Fibroblast of lung (primary cell): ENCODE measurements at regions not wholly inside any gene's neighbourhood (a gene's known extent, or its start where the extent isn't known, plus 50 kb on each side); places are given as distances from the start of the nearest gene placed in this dataset.

Experiments used
- DNase-seq, 2 donors: peaks; one replicate each; pipeline versions ENCODE4 v3.0.0 to v3.0.0-alpha.2; 2010; ENCODE audit warnings: low read depth in 2 of 2
- H2AFZ ChIP-seq: 2 replicates; pipeline ENCODE4 v1.5.1; 2012; ENCODE audit warnings: low read length, control low read depth, inconsistent platforms
- H3K27ac ChIP-seq: 2 replicates; pipeline ENCODE4 v1.5.1; 2011; ENCODE audit warnings: low read length, control low read depth; ENCODE audit not compliant: insufficient read depth
- H3K27me3 ChIP-seq: 2 replicates; pipeline ENCODE4 v1.5.1; 2011; ENCODE audit warnings: mild to moderate bottlenecking, low read length; ENCODE audit not compliant: control insufficient read depth, insufficient read depth
- H3K36me3 ChIP-seq: 2 replicates; pipeline ENCODE4 v1.5.1; 2011; ENCODE audit warnings: low read length; ENCODE audit not compliant: control insufficient read depth, insufficient read depth
- H3K4me1 ChIP-seq: 2 replicates; pipeline ENCODE4 v1.5.1; 2011; ENCODE audit warnings: low read length; ENCODE audit not compliant: control insufficient read depth, insufficient read depth; ENCODE audit errors: extremely low read depth
- H3K4me2 ChIP-seq: 2 replicates; pipeline ENCODE4 v1.5.1; 2011; ENCODE audit warnings: low read length, control low read depth; ENCODE audit not compliant: insufficient read depth; ENCODE audit errors: extremely low read depth
- H3K4me3 ChIP-seq, 4 experiments: fragments of 200-600 bp in 1 of 4; sonication (generic) in 1 of 4; replicated peaks in 1 of 4; 2 replicates each; pipeline ENCODE4 v1.5.1; 2011 to 2016; ENCODE audit warnings: low read length in 4 of 4, low read depth in 3 of 4, mild to moderate bottlenecking in 3 of 4, control low read depth in 2 of 4, inconsistent platforms in 1 of 4, mixed read lengths in 1 of 4; ENCODE audit not compliant: insufficient read depth in 1 of 4; ENCODE audit errors: control extremely low read depth in 1 of 4
- H3K79me2 ChIP-seq: 2 replicates; pipeline ENCODE4 v1.5.1; 2012; ENCODE audit warnings: mild to moderate bottlenecking, low read length, inconsistent platforms; ENCODE audit not compliant: control insufficient read depth, insufficient read depth
- H3K9ac ChIP-seq: 2 replicates; pipeline ENCODE4 v1.5.1; 2011; ENCODE audit warnings: mild to moderate bottlenecking, low read length, control low read depth; ENCODE audit not compliant: insufficient read depth
- H3K9me3 ChIP-seq: 2 replicates; pipeline ENCODE4 v1.5.1; 2012; ENCODE audit warnings: low read depth, low read length; ENCODE audit not compliant: control insufficient read depth, insufficient read depth
- H4K20me1 ChIP-seq: 2 replicates; pipeline ENCODE4 v1.5.1; 2011; ENCODE audit warnings: low read length; ENCODE audit not compliant: control insufficient read depth, insufficient read depth; ENCODE audit errors: extremely low read depth
- EZH2 ChIP-seq: IDR thresholded peaks from 2 replicates; pipeline ENCODE4 v1.5.1; 2012; ENCODE audit warnings: low read length, control low read depth, mild to moderate bottlenecking; ENCODE audit errors: missing control alignments
- TF ChIP-seq, protein P1 (sequence below), 2 donors: IDR thresholded peaks in 1 of 2; conservative IDR thresholded peaks in 1 of 2; 1 replicate in 1 of 2; 2 replicates in 1 of 2; pipeline ENCODE4 v1.5.1; 2011 to 2012; ENCODE audit warnings: low read length in 2 of 2, control low read depth in 1 of 2, inconsistent platforms in 1 of 2, low read depth in 1 of 2, mild to moderate bottlenecking in 1 of 2

DNA sequence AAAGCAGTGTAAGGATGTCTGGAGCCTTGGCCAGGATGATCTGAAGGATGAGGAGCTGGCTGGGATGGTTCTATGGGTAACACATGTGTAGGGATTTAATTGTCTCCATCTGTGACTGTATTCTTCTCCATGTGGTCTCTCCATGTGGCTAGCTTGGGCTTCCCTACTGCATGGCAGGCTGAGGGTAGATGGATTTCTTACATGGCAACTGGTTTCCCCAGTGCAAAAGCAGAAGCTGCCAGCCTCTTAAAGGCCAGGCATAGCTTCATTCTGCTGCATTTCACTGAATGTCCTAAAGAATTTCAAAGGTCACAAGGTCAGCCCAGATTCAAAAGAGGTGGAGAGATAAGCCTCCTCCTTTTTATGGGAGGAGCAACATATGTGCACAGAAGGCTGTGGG lies 61.7 kb downstream of the XCL2 start:
- Histone ChIP-seq H3K4me2 (no peak overlapping the region), H3K79me2 (no peaks in the 10 kb centered on the region), H3K9ac (no peak overlapping the region), H3K9me3 (no peaks in the 10 kb centered on the region), H4K20me1 (no peaks in the 10 kb centered on the region), H3K4me3 (no peak overlapping the region), H3K36me3 (no peaks in the 10 kb centered on the region), H2AFZ (no peak overlapping the region), H3K27ac (no peak overlapping the region), H3K4me1 (peaks cover 4% of the 10 kb centered on the region), H3K27me3 (no peaks in the 10 kb centered on the region)
- TF ChIP-seq, protein P1, sequence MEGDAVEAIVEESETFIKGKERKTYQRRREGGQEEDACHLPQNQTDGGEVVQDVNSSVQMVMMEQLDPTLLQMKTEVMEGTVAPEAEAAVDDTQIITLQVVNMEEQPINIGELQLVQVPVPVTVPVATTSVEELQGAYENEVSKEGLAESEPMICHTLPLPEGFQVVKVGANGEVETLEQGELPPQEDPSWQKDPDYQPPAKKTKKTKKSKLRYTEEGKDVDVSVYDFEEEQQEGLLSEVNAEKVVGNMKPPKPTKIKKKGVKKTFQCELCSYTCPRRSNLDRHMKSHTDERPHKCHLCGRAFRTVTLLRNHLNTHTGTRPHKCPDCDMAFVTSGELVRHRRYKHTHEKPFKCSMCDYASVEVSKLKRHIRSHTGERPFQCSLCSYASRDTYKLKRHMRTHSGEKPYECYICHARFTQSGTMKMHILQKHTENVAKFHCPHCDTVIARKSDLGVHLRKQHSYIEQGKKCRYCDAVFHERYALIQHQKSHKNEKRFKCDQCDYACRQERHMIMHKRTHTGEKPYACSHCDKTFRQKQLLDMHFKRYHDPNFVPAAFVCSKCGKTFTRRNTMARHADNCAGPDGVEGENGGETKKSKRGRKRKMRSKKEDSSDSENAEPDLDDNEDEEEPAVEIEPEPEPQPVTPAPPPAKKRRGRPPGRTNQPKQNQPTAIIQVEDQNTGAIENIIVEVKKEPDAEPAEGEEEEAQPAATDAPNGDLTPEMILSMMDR (conservative IDR thresholded peaks at IDR 0.05 in 1 of 2, IDR thresholded peaks at IDR 0.05 in 1 of 2; ENCODE audit: low read depth in 1 of 2, low read length in 2 of 2), result no peak
- no peak for DNase-seq

DNA sequence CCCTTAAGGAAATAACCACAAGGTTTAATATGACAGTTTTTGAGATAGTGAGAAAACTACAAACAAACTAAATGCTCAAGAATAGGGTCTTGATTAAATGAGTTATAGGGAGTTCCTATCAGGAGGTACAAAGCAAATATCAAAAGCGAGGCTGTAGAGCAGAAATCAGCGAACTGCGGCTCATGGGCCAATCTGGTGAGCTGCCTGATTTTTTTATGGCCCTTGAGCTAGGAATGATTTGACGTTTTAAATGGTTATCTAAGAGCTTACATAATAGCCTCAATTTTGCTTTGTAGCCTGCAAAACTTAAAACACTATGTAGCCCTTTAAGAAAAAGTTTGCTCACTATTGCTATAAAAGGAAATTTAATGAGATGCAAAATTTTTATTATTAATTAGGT lies 62.2 kb downstream of the XCL2 start:
- DNase-seq, result no peak
- Histone ChIP-seq H3K4me3 (no peak overlapping the region), H3K4me1 (peaks cover 4% of the 10 kb centered on the region), H3K27ac (no peak overlapping the region), H3K4me2 (no peak overlapping the region), H3K27me3 (no peaks in the 10 kb centered on the region), H3K9me3 (no peaks in the 10 kb centered on the region), H3K9ac (no peak overlapping the region), H3K79me2 (no peaks in the 10 kb centered on the region), H4K20me1 (no peaks in the 10 kb centered on the region), H2AFZ (no peak overlapping the region), H3K36me3 (no peaks in the 10 kb centered on the region)
- no peak for TF ChIP-seq EZH2

DNA sequence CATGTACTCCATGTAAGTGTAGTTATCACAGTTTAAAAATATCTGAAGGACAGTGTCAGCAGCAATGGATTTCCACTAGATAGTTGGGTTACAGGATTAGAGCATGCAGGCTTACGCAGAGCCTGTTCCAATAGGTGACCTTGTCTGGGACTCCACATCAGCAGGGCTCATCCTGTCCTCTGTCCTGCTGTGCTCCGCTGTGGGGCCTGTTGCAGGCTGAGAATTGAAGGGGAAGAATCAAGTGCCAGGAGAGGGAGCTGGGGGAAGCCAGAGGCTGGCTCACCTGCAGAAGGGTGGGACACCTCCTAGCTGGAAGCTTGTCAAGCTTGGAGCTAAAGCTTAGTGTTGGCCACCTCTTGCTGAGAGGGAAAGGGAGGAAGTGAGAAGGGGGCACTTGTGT lies 62.8 kb downstream of the XCL2 start:
- no peaks in the 10 kb centered on the region for H4K20me1 ChIP-seq
- no peaks in the 10 kb centered on the region for H3K36me3 ChIP-seq
- no peak overlapping the region for H2AFZ ChIP-seq
- no peaks in the 10 kb centered on the region for H3K79me2 ChIP-seq
- no peak overlapping the region for H3K4me2 ChIP-seq
- H3K4me1 ChIP-seq, result peaks cover 4% of the 10 kb centered on the region
- TF ChIP-seq, protein P1 (conservative IDR thresholded peaks at IDR 0.05 in 1 of 2, IDR thresholded peaks at IDR 0.05 in 1 of 2; ENCODE audit: low read depth in 1 of 2, low read length in 2 of 2), result no peak
- TF ChIP-seq EZH2, result no peak
- H3K27ac ChIP-seq, result no peak overlapping the region
- no peak overlapping the region for H3K9ac ChIP-seq
- H3K9me3 ChIP-seq, result no peaks in the 10 kb centered on the region
- H3K4me3 ChIP-seq, result no peak overlapping the region
- H3K27me3 ChIP-seq, result no peaks in the 10 kb centered on the region
- no peak for DNase-seq
